Thyroid gland (tissue), 4 donors: ENCODE measurements at regions not wholly inside any gene's neighbourhood (a gene's known extent, or its start where the extent isn't known, plus 50 kb on each side); places are given as distances from the start of the nearest gene placed in this dataset.

Experiments
- DNase-seq, 2 donors: peaks; one replicate each; pipeline ENCODE4 v3.0.0-alpha.2; 2019
- H3K27ac ChIP-seq, 3 donors: fragments of 200-600 bp; sonication (generic); 1 replicate in 2 of 3; 2 replicates in 1 of 3; pipeline ENCODE4 v1.5.1; 2016 to 2019; ENCODE audit warnings: mild to moderate bottlenecking in 1 of 3, moderate library complexity in 1 of 3
- H3K27me3 ChIP-seq: fragments of 200-600 bp; sonication (generic); one replicate; pipeline ENCODE4 v1.5.1; 2019
- H3K36me3 ChIP-seq, 2 donors: fragments of 200-600 bp; sonication (generic); one replicate each; pipeline ENCODE4 v1.5.1; 2016 to 2019
- H3K4me1 ChIP-seq, 2 donors: fragments of 200-600 bp; sonication (generic); one replicate each; pipeline ENCODE4 v1.5.1; 2017 to 2019
- H3K4me3 ChIP-seq, 3 donors: fragments of 200-600 bp; sonication (generic); replicated peaks in 1 of 3; 1 replicate in 2 of 3; 2 replicates in 1 of 3; pipeline ENCODE4 v1.5.1; 2016; ENCODE audit warnings: mild to moderate bottlenecking in 1 of 3
- H3K9me3 ChIP-seq: fragments of 200-600 bp; sonication (generic); one replicate; pipeline ENCODE4 v1.5.1; 2017
- POLR2A ChIP-seq, 2 donors: fragments of 450-650 bp; IDR thresholded peaks; one replicate each; pipeline ENCODE4 v1.6.1; 2017; ENCODE audit warnings: antibody characterized with exemption in 2 of 2, mild to moderate bottlenecking in 2 of 2, moderate library complexity in 1 of 2
- WGBS, 2 donors: methylation state at CpG; one replicate each; pipeline ENCODE4 v1.1.5; 2017; 5-methylcytosine and 5-hydroxymethylcytosine counted together
- intact Hi-C: fragments of 100-400 bp; cut with DNase I; formaldehyde crosslinking; loops from one replicate; pipeline ENCODE4 v1.15.1; 2023
- TF ChIP-seq, protein P1 (sequence below), 6 experiments: fragments of 200-600 bp in 3 of 6; fragments of 450-650 bp in 3 of 6; sonication (generic) in 3 of 6; IDR thresholded peaks; one replicate each; pipeline ENCODE4 v1.5.1; 2016 to 2019; ENCODE audit warnings: antibody characterized with exemption in 6 of 6, mild to moderate bottlenecking in 2 of 6, inconsistent platforms in 1 of 6, moderate library complexity in 1 of 6

GRCh38 chr20:40494248-40494647, 194.8 kb downstream of the MAFB start:
- TF ChIP-seq POLR2A (IDR thresholded peaks at IDR 0.05), result no peak
- TF ChIP-seq, protein P1, sequence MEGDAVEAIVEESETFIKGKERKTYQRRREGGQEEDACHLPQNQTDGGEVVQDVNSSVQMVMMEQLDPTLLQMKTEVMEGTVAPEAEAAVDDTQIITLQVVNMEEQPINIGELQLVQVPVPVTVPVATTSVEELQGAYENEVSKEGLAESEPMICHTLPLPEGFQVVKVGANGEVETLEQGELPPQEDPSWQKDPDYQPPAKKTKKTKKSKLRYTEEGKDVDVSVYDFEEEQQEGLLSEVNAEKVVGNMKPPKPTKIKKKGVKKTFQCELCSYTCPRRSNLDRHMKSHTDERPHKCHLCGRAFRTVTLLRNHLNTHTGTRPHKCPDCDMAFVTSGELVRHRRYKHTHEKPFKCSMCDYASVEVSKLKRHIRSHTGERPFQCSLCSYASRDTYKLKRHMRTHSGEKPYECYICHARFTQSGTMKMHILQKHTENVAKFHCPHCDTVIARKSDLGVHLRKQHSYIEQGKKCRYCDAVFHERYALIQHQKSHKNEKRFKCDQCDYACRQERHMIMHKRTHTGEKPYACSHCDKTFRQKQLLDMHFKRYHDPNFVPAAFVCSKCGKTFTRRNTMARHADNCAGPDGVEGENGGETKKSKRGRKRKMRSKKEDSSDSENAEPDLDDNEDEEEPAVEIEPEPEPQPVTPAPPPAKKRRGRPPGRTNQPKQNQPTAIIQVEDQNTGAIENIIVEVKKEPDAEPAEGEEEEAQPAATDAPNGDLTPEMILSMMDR (IDR thresholded peaks at IDR 0.05), result no peak
- peak in 1 of 2 donors; percentile 8 for DNase-seq
- no peaks in the 10 kb centered on the region for H3K36me3 ChIP-seq
- H3K9me3 ChIP-seq, result no peaks in the 10 kb centered on the region
- intact Hi-C loops, result no loop called here
- H3K27me3 ChIP-seq, result no peaks in the 10 kb centered on the region
- 92 to 96% methylated on average over 3 of the region's 3 CpGs for WGBS, 2 donors
- H3K4me3 ChIP-seq, result no peak overlapping the region
- no peak overlapping the region for H3K27ac ChIP-seq
- peaks cover 0 to 5% of the 10 kb centered on the region in 2 donors for H3K4me1 ChIP-seq

DNA sequence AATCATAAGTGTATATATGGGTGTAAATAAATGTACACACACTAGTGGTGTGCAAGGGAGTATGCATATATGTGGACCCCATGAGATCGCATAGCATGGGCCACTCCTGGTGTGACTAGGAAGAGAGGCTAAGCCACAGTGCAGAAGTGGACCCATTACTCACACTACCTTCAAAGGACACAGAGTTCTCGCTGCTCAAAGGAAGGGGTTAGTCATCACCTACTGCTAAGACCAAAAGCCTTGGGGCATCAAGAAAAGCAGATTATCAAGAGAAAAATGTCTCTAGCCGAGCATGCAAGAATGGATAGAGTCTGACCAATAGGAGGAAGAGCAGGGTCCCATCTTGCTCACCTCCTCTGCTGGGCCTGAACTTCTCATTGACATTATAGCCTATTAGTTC, 195.5 kb downstream of the MAFB start:
- no peaks in the 10 kb centered on the region for H3K9me3 ChIP-seq
- no peaks in the 10 kb centered on the region for H3K36me3 ChIP-seq
- intact Hi-C loops, result no loop called here
- H3K4me3 ChIP-seq, result no peak overlapping the region
- H3K27ac ChIP-seq, result no peak overlapping the region
- 85 to 88% methylated on average over 3 of the region's 3 CpGs for WGBS, 2 donors
- no peak for DNase-seq
- TF ChIP-seq, protein P1 (IDR thresholded peaks at IDR 0.05), result no peak
- TF ChIP-seq POLR2A (IDR thresholded peaks at IDR 0.05), result no peak
- peaks cover 0 to 5% of the 10 kb centered on the region in 2 donors for H3K4me1 ChIP-seq
- no peaks in the 10 kb centered on the region for H3K27me3 ChIP-seq

- Histone ChIP-seq H3K4me3 (no peak overlapping the region), H3K4me1 (peaks cover 0 to 5% of the 10 kb centered on the region in 2 donors), H3K36me3 (no peaks in the 10 kb centered on the region), H3K27ac (no peak overlapping the region), H3K27me3 (no peaks in the 10 kb centered on the region), H3K9me3 (no peaks in the 10 kb centered on the region)
- TF ChIP-seq POLR2A (IDR thresholded peaks at IDR 0.05), result no peak
- TF ChIP-seq, protein P1 (IDR thresholded peaks at IDR 0.05), result no peak
- intact Hi-C loops, result no loop called here
- DNase-seq, result peak; percentile 80 to 82
- 5 to 17% methylated on average over 4 of the region's 4 CpGs for WGBS, 2 donors
Measured at GRCh38 chr20:40493071-40493470, 196.0 kb downstream of the MAFB start.

GRCh38 chr20:40491009-40491590, 197.9 kb downstream of the MAFB start:
- WGBS, 2 donors, result 71 to 73% methylated on average over 5 of the region's 5 CpGs
- intact Hi-C loops, result no loop called here
- Histone ChIP-seq H3K4me1 (peaks cover 0 to 5% of the 10 kb centered on the region in 2 donors), H3K27me3 (no peaks in the 10 kb centered on the region), H3K9me3 (no peaks in the 10 kb centered on the region), H3K36me3 (no peaks in the 10 kb centered on the region), H3K4me3 (no peak overlapping the region), H3K27ac (no peak overlapping the region)
- TF ChIP-seq, protein P1 (IDR thresholded peaks at IDR 0.05), result no peak
- no peak for TF ChIP-seq POLR2A (IDR thresholded peaks at IDR 0.05)
- no peak for DNase-seq

DNA sequence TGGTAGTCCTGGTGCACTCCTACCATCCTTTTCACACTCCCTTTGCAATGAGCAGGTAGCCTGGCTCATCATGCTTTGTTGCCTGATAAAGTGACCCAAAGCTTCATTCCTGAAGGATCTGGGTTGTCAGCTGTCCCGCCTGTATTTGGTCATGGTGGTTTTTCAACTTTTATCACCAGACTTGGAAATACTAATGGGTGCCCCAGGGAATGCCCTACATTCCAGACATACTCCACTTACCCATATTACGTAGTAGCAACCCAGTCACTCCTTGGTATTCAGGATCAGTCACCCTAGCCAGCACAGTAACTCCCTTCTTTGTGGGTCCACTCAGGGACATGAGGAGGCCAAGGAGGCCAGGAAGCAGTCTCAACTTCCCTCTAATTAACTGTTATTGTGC, 199.2 kb downstream of the MAFB start:
- H3K9me3 ChIP-seq, result no peaks in the 10 kb centered on the region
- H3K27ac ChIP-seq, result no peak overlapping the region
- no peak for DNase-seq
- no peak overlapping the region for H3K4me3 ChIP-seq
- H3K36me3 ChIP-seq, result no peaks in the 10 kb centered on the region
- TF ChIP-seq, protein P1 (IDR thresholded peaks at IDR 0.05), result no peak
- TF ChIP-seq POLR2A (IDR thresholded peaks at IDR 0.05), result no peak
- intact Hi-C loops, result no loop called here
- WGBS, 2 donors, result 92 to 96% methylated on average over 2 of the region's 2 CpGs
- peaks cover 0 to 5% of the 10 kb centered on the region in 2 donors for H3K4me1 ChIP-seq
- no peaks in the 10 kb centered on the region for H3K27me3 ChIP-seq
